Thyroid gland (tissue), 4 donors: ENCODE measurements at regions not wholly inside any gene's neighbourhood (a gene's known extent, or its start where the extent isn't known, plus 50 kb on each side); places are given as distances from the start of the nearest gene placed in this dataset.
"Not testable (repeated sequence)": the region's sequence is repeated elsewhere in the genome, so short reads cannot be mapped to it uniquely, and the experiment has no call there.

Experiments
- DNase-seq, 2 donors: peaks; one replicate each; pipeline ENCODE4 v3.0.0-alpha.2; 2019
- H3K27ac ChIP-seq, 3 donors: fragments of 200-600 bp; sonication (generic); 1 replicate in 2 of 3; 2 replicates in 1 of 3; pipeline ENCODE4 v1.5.1; 2016 to 2019; ENCODE audit warnings: mild to moderate bottlenecking in 1 of 3, moderate library complexity in 1 of 3
- H3K27me3 ChIP-seq: fragments of 200-600 bp; sonication (generic); one replicate; pipeline ENCODE4 v1.5.1; 2019
- H3K36me3 ChIP-seq, 2 donors: fragments of 200-600 bp; sonication (generic); one replicate each; pipeline ENCODE4 v1.5.1; 2016 to 2019
- H3K4me1 ChIP-seq, 2 donors: fragments of 200-600 bp; sonication (generic); one replicate each; pipeline ENCODE4 v1.5.1; 2017 to 2019
- H3K4me3 ChIP-seq, 3 donors: fragments of 200-600 bp; sonication (generic); replicated peaks in 1 of 3; 1 replicate in 2 of 3; 2 replicates in 1 of 3; pipeline ENCODE4 v1.5.1; 2016; ENCODE audit warnings: mild to moderate bottlenecking in 1 of 3
- H3K9me3 ChIP-seq: fragments of 200-600 bp; sonication (generic); one replicate; pipeline ENCODE4 v1.5.1; 2017
- WGBS, 2 donors: methylation state at CpG; one replicate each; pipeline ENCODE4 v1.1.5; 2017; 5-methylcytosine and 5-hydroxymethylcytosine counted together
- intact Hi-C: fragments of 100-400 bp; cut with DNase I; formaldehyde crosslinking; loops from one replicate; pipeline ENCODE4 v1.15.1; 2023

DNA sequence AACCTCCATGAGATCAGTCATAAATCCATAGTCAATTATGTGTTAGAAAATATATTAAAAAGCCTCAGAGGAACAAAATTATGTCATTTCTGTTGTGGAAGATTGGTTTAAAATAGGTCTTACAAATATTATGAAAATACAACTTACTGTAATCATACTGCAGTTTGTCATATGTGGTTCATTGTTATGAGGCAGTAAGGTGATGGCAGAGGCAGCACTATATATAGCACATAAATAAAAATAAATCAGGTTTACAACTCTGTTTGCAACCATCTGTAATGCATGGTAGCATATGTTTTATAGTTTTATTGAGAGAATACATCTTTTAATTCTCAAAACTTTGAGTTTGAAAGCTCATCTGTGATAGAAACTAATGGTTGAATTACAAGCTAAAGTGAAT, 651.4 kb downstream of the PCDH11X start:
- H3K4me3 ChIP-seq, H3K27me3 ChIP-seq, H3K27ac ChIP-seq, H3K36me3 ChIP-seq, H3K9me3 ChIP-seq, intact Hi-C loops, H3K4me1 ChIP-seq, DNase-seq: not testable (repeated sequence)

DNA sequence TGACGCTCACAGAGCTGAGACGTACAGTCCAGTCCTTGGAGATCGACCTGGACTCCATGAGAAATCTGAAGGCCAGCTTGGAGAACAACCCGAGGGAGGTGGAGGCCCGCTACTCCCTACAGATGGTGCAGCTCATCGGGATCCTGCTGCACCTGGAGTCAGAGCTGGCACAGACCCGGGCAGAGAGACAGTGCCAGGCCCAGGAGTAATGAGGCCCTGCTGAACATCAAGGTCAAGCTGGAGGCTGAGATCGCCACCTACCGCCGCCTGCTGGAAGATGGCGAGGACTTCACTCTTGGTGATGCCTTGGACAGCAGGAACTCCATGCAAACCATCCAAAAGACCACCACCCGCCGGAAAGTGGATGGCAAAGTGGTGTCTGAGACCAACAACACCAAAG, 681.4 kb downstream of the PCDH11X start:
- H3K36me3 ChIP-seq, H3K9me3 ChIP-seq, intact Hi-C loops, H3K27me3 ChIP-seq, H3K27ac ChIP-seq, H3K4me3 ChIP-seq, H3K4me1 ChIP-seq: not testable (repeated sequence)
- peak in 1 of 2 donors; percentile 0 for DNase-seq
- 88 to 91% methylated on average over 7 to 11 of the region's 13 CpGs for WGBS, 2 donors

DNA sequence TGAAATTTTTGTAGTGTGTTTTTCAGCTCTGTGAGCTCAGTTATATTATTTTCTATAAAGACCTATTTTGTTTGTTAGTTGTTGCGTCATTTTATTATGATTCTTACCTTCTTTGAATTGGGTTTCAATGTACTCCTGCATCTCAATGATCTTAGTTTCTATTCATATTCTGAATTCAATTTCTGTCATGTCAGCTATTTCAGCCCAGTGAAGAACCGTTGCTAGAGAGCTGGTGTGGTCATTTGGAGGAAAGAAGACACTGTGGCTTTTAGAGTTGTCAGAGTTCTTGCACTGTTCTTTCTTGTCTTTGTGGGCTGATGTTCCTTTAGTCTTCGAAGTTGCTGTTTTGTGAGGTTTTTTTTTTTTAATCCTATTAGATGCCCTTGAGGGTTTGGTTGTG, 701.0 kb downstream of the PCDH11X start:
- DNase-seq, H3K36me3 ChIP-seq, H3K27me3 ChIP-seq, intact Hi-C loops, H3K4me1 ChIP-seq, H3K9me3 ChIP-seq, H3K4me3 ChIP-seq, H3K27ac ChIP-seq: not testable (repeated sequence)
- WGBS, 2 donors, result 87 to 94% methylated on average over 3 of the region's 3 CpGs

- H3K27me3 ChIP-seq, H3K27ac ChIP-seq, DNase-seq, H3K4me3 ChIP-seq, H3K36me3 ChIP-seq, H3K4me1 ChIP-seq, intact Hi-C loops, H3K9me3 ChIP-seq: not testable (repeated sequence)
- WGBS, 2 donors, result 78 to 88% methylated on average over 2 to 3 of the region's 3 CpGs
These were observed 706.3 kb downstream of the PCDH11X start for GRCh38 chrX:92485487-92485886.

GRCh38 chrX:92515270-92515669, 736.1 kb downstream of the PCDH11X start:
- 97 to 98% methylated on average over 19 of the region's 19 CpGs for WGBS, 2 donors
- H3K4me3 ChIP-seq, H3K36me3 ChIP-seq, intact Hi-C loops, DNase-seq, H3K4me1 ChIP-seq, H3K27me3 ChIP-seq, H3K9me3 ChIP-seq, H3K27ac ChIP-seq: not testable (repeated sequence)

- H3K36me3 ChIP-seq, H3K4me3 ChIP-seq, H3K4me1 ChIP-seq, H3K27me3 ChIP-seq, H3K27ac ChIP-seq, H3K9me3 ChIP-seq, DNase-seq, intact Hi-C loops: not testable (repeated sequence)
- WGBS, 2 donors, result 74 to 89% methylated on average over 2 of the region's 2 CpGs
These were observed 749.8 kb downstream of the PCDH11X start for GRCh38 chrX:92528995-92529394.

GRCh38 chrX:92540461-92540860, 761.3 kb downstream of the PCDH11X start:
- H3K27me3 ChIP-seq, H3K9me3 ChIP-seq, H3K4me1 ChIP-seq, intact Hi-C loops, DNase-seq, H3K4me3 ChIP-seq, H3K36me3 ChIP-seq, H3K27ac ChIP-seq: not testable (repeated sequence)
- WGBS, 2 donors, result 16 to 26% methylated on average over 3 to 4 of the region's 4 CpGs

DNA sequence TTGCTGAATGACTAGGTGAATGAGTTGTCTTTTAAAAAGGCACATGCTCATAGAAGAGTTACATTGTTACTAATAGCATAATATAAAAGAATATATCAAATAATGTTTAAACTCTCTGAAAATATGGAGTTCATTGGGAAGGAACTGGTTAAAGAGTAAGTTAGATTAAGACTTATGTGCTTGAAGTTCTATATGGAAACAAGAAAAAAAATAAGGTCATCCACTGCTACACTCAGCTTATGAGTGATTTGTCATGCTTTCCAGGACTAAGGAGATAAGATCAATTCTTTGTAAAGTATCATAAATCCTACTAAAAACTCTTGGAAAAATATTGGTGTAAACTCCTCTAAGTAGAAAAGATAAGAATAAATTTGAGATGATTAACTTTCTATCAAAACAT, 779.1 kb downstream of the PCDH11X start:
- H3K4me1 ChIP-seq, H3K27ac ChIP-seq, DNase-seq, H3K36me3 ChIP-seq, intact Hi-C loops, H3K9me3 ChIP-seq, H3K4me3 ChIP-seq, H3K27me3 ChIP-seq: not testable (repeated sequence)

DNA sequence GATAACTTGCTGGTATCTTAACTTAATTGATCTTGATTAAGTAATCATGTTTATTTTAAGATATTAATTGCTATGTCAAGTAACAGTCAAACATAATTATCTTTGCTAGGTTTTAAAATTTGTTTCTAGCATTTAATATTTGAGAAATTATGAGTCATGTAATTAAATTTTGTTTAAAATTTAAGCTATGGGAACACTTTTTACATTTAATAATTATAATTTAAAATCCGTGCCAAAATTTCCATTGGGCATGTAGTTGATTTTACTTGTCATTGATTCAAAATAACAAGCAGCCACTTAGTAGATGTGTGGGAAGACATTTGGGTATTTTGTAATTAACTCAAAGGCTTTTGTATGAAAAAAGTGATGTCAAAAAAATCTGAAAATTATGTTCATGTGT, 779.6 kb downstream of the PCDH11X start:
- H3K9me3 ChIP-seq, H3K27me3 ChIP-seq, intact Hi-C loops, H3K36me3 ChIP-seq, H3K4me1 ChIP-seq, DNase-seq, H3K4me3 ChIP-seq, H3K27ac ChIP-seq: not testable (repeated sequence)
- 48 to 62% methylated on average over 1 of the region's 1 CpG for WGBS, 2 donors

- H3K4me1 ChIP-seq, H3K36me3 ChIP-seq, H3K9me3 ChIP-seq, DNase-seq, H3K27ac ChIP-seq, intact Hi-C loops, H3K27me3 ChIP-seq, H3K4me3 ChIP-seq: not testable (repeated sequence)
- WGBS, 2 donors, result 63% methylated on average over 2 of the region's 2 CpGs; no CpG with 5 or more reads in 1 of the 2 donors
These were observed 780.9 kb downstream of the PCDH11X start for GRCh38 chrX:92560083-92560482.

DNA sequence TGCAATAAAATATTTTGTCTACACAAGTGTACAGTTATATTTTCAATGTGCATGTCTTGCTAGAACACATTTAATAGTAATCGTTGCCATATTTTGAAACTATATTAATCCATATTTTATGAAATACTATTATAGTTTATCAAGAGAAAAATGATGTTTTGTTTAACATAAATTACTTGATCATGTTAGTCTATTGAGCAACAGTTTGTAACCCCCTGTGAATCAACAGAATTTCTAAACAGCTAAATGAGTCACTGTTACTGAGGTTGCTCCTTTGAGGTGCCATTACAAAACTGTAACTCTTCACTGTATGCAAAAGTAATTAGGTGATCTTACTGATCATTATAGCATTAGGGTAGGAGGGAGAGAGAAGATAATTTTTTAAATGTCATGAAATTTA, 791.0 kb downstream of the PCDH11X start:
- WGBS, 2 donors, result 90 to 97% methylated on average over 1 of the region's 1 CpG
- H3K36me3 ChIP-seq, H3K4me3 ChIP-seq, intact Hi-C loops, H3K9me3 ChIP-seq, DNase-seq, H3K27me3 ChIP-seq, H3K27ac ChIP-seq, H3K4me1 ChIP-seq: not testable (repeated sequence)

GRCh38 chrX:92586643-92587042, 807.5 kb downstream of the PCDH11X start:
- H3K36me3 ChIP-seq, H3K9me3 ChIP-seq, H3K27ac ChIP-seq, H3K4me1 ChIP-seq, intact Hi-C loops, H3K27me3 ChIP-seq, DNase-seq, H3K4me3 ChIP-seq: not testable (repeated sequence)
- 71 to 86% methylated on average over 3 of the region's 3 CpGs for WGBS, 2 donors

DNA sequence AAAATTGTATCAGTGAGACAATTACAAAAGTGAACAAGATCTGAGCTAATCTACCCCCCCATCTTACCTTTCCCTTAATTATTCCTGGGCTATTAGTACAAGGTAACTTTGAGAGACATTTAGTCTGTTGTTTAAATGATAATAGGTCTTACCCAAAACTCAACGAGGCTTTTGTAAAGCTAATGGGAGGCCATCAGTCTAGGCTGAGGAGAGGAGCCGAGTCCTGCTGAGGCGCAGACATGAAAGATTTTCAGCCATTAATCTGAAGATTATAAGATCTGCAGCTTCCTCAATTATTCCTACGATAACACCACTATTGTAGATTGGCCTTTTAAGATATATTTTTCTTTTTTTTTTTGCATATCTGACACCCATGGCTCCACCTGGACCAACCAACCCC, 810.5 kb downstream of the PCDH11X start:
- H3K27ac ChIP-seq, H3K9me3 ChIP-seq, DNase-seq, H3K27me3 ChIP-seq, H3K4me3 ChIP-seq, H3K36me3 ChIP-seq, intact Hi-C loops, H3K4me1 ChIP-seq: not testable (repeated sequence)
- 72 to 76% methylated on average over 4 of the region's 4 CpGs for WGBS, 2 donors

DNA sequence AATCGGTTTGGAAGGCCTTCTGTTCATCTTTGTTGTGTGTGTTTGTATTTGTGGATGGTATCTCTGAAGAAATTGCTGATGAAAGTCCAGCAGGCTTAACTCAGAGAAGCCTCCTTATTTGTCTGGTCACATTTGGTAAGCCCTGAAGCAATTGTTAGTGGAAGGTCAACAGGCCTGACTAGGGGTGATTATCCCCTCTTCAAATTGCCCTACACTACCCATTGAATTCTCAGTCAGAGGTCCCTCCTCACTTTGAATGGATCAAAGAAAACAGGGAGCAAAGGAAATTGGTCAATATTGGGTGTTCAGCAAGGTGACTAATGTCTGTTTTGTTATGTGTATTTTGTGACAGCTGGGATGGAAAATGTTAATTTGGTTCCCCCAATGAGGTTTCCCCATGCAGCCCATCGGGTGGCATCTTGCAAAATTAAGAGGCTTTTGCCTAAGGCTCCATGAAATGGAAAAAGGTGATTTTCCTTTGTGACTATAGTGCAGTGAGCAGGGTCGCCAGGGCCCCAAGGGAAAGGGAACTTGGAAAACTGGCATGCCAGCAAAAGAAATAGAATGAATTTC, 811.6 kb downstream of the PCDH11X start:
- H3K36me3 ChIP-seq, H3K27ac ChIP-seq, H3K4me1 ChIP-seq, H3K27me3 ChIP-seq, H3K9me3 ChIP-seq, intact Hi-C loops, H3K4me3 ChIP-seq, DNase-seq: not testable (repeated sequence)
- 20 to 51% methylated on average over 1 to 2 of the region's 3 CpGs for WGBS, 2 donors
